Mesendoderm (in vitro differentiated cells): ENCODE measurements at regions not wholly inside any gene's neighbourhood (a gene's known extent, or its start where the extent isn't known, plus 50 kb on each side); places are given as distances from the start of the nearest gene placed in this dataset.

Experiments used
- DNase-seq: peaks from one replicate; pipeline ENCODE4 v3.0.0; 2013
- H2AK5ac ChIP-seq: 2 replicates; pipeline ENCODE4 v1.6.1; 2013; ENCODE audit warnings: low read length, inconsistent platforms
- H2BK120ac ChIP-seq: 2 replicates; pipeline ENCODE4 v1.6.1; 2013; ENCODE audit warnings: low read depth, mild to moderate bottlenecking, low read length, moderate library complexity, mixed read lengths
- H2BK15ac ChIP-seq: replicated peaks from 2 replicates; pipeline ENCODE4 v1.6.1; 2013; ENCODE audit warnings: low read depth, mild to moderate bottlenecking, moderate library complexity
- H2BK5ac ChIP-seq: 2 replicates; pipeline ENCODE4 v1.6.1; 2013; ENCODE audit warnings: low read length, inconsistent platforms
- H3K18ac ChIP-seq: 2 replicates; pipeline ENCODE4 v1.6.1; 2013; ENCODE audit warnings: mild to moderate bottlenecking, low read length, mixed read lengths
- H3K23ac ChIP-seq: one replicate; pipeline ENCODE4 v1.6.1; 2013; ENCODE audit warnings: low read length
- H3K27ac ChIP-seq: 2 replicates; pipeline ENCODE4 v1.5.1; 2013; ENCODE audit warnings: low read depth, mild to moderate bottlenecking, inconsistent platforms, low read length, moderate library complexity
- H3K27me3 ChIP-seq: 2 replicates; pipeline ENCODE4 v1.6.1; 2013; ENCODE audit warnings: low read length, control low read depth, mild to moderate bottlenecking, inconsistent platforms; ENCODE audit not compliant: insufficient read depth, poor library complexity
- H3K36me3 ChIP-seq: 2 replicates; pipeline ENCODE4 v1.6.1; 2013; ENCODE audit warnings: low read length, inconsistent platforms; ENCODE audit not compliant: control insufficient read depth, insufficient read depth
- H3K4ac ChIP-seq: one replicate; pipeline ENCODE4 v1.6.1; 2013; ENCODE audit warnings: low read depth, mild to moderate bottlenecking, low read length, moderate library complexity
- H3K4me1 ChIP-seq: 2 replicates; pipeline ENCODE4 v1.6.1; 2013; ENCODE audit warnings: low read depth, low read length, inconsistent platforms; ENCODE audit not compliant: control insufficient read depth
- H3K4me2 ChIP-seq: 2 replicates; pipeline ENCODE4 v1.6.1; 2013; ENCODE audit warnings: low read length
- H3K4me3 ChIP-seq: 2 replicates; pipeline ENCODE4 v1.5.1; 2013; ENCODE audit warnings: mild to moderate bottlenecking, low read length
- H3K56ac ChIP-seq: one replicate; pipeline ENCODE4 v1.6.1; 2013; ENCODE audit warnings: low read length
- H3K79me1 ChIP-seq: 2 replicates; pipeline ENCODE4 v1.6.1; 2013; ENCODE audit warnings: low read length, inconsistent platforms
- H3K79me2 ChIP-seq: 2 replicates; pipeline ENCODE4 v1.6.1; 2013; ENCODE audit warnings: mild to moderate bottlenecking, low read length; ENCODE audit not compliant: control insufficient read depth, insufficient read depth
- H3K9ac ChIP-seq: 2 replicates; pipeline ENCODE4 v1.6.1; 2013; ENCODE audit warnings: low read length, inconsistent platforms
- H4K5ac ChIP-seq: one replicate; pipeline ENCODE4 v1.6.1; 2013; ENCODE audit warnings: low read length
- H4K8ac ChIP-seq: one replicate; pipeline ENCODE4 v1.6.1; 2013; ENCODE audit warnings: low read depth, mild to moderate bottlenecking, control low read depth, low read length, moderate library complexity
- WGBS: extraction: QIAGEN DNeasy Blood & Tissue Kit; methylation state at CpG from one replicate; pipeline ENCODE4 v1.1.7; 2013; ENCODE audit warnings: low lambda C conversion rate, missing lambda C conversion rate; ENCODE audit not compliant: insufficient coverage; ENCODE audit errors: extremely low coverage; 5-methylcytosine and 5-hydroxymethylcytosine counted together

- WGBS: no CpG with 5 or more reads among the region's 1 CpG
- Histone ChIP-seq H2BK15ac (no peak overlapping the region), H3K27me3 (no peaks in the 10 kb centered on the region), H4K5ac (no peak overlapping the region), H3K4me3 (no peak overlapping the region), H3K79me1 (no peaks in the 10 kb centered on the region), H2AK5ac (no peak overlapping the region), H3K4me1 (no peaks in the 10 kb centered on the region), H3K36me3 (no peaks in the 10 kb centered on the region), H3K56ac (no peak overlapping the region), H3K18ac (no peak overlapping the region), H3K79me2 (no peaks in the 10 kb centered on the region), H3K4me2 (no peak overlapping the region), H3K27ac (no peak overlapping the region), H2BK5ac (no peak overlapping the region), H3K9ac (no peak overlapping the region), H4K8ac (no peak overlapping the region), H2BK120ac (no peak overlapping the region), H3K4ac (no peak overlapping the region), H3K23ac (no peak overlapping the region)
- no peak for DNase-seq
Observed at GRCh38 chr13:88801361-88801760, 1130.2 kb downstream of the SLITRK5 start.

- H3K18ac ChIP-seq: no peak overlapping the region
- H3K27me3 ChIP-seq: no peaks in the 10 kb centered on the region
- H2AK5ac ChIP-seq: no peak overlapping the region
- H4K8ac ChIP-seq: no peak overlapping the region
- H3K4me1 ChIP-seq: no peaks in the 10 kb centered on the region
- H3K79me1 ChIP-seq: no peaks in the 10 kb centered on the region
- no peak overlapping the region for H2BK15ac ChIP-seq
- no peak overlapping the region for H2BK5ac ChIP-seq
- peak; percentile 57 for DNase-seq
- no peak overlapping the region for H3K4ac ChIP-seq
- H3K9ac ChIP-seq: no peak overlapping the region
- H3K4me3 ChIP-seq: no peak overlapping the region
- H3K56ac ChIP-seq: no peak overlapping the region
- no peaks in the 10 kb centered on the region for H3K79me2 ChIP-seq
- no peak overlapping the region for H4K5ac ChIP-seq
- no peak overlapping the region for H3K23ac ChIP-seq
- no peak overlapping the region for H3K27ac ChIP-seq
- H3K36me3 ChIP-seq: no peaks in the 10 kb centered on the region
- no peak overlapping the region for H2BK120ac ChIP-seq
- no CpG with 5 or more reads among the region's 2 CpGs for WGBS
- no peak overlapping the region for H3K4me2 ChIP-seq
Observed at GRCh38 chr13:88802886-88803285, 1131.7 kb downstream of the SLITRK5 start.

- H3K18ac ChIP-seq: no peak overlapping the region
- H3K27ac ChIP-seq: no peak overlapping the region
- DNase-seq: no peak
- no peak overlapping the region for H3K9ac ChIP-seq
- H3K56ac ChIP-seq: no peak overlapping the region
- no peak overlapping the region for H3K4me2 ChIP-seq
- H3K23ac ChIP-seq: no peak overlapping the region
- no CpG with 5 or more reads among the region's 1 CpG for WGBS
- H2BK120ac ChIP-seq: no peak overlapping the region
- H2AK5ac ChIP-seq: no peak overlapping the region
- no peak overlapping the region for H3K4ac ChIP-seq
- H3K79me2 ChIP-seq: no peaks in the 10 kb centered on the region
- no peak overlapping the region for H2BK5ac ChIP-seq
- H4K8ac ChIP-seq: no peak overlapping the region
- H3K4me3 ChIP-seq: no peak overlapping the region
- no peaks in the 10 kb centered on the region for H3K36me3 ChIP-seq
- no peak overlapping the region for H4K5ac ChIP-seq
- H3K27me3 ChIP-seq: no peaks in the 10 kb centered on the region
- H3K4me1 ChIP-seq: no peaks in the 10 kb centered on the region
- H3K79me1 ChIP-seq: no peaks in the 10 kb centered on the region
- H2BK15ac ChIP-seq: no peak overlapping the region
Observed at GRCh38 chr13:88806438-88806837, 1135.3 kb downstream of the SLITRK5 start.

GRCh38 chr13:88817560-88817959 lies 1146.4 kb downstream of the SLITRK5 start:
- Histone ChIP-seq H3K4ac (no peak overlapping the region), H3K79me2 (no peaks in the 10 kb centered on the region), H3K23ac (no peak overlapping the region), H3K27me3 (no peaks in the 10 kb centered on the region), H2BK5ac (no peak overlapping the region), H3K79me1 (no peaks in the 10 kb centered on the region), H3K4me1 (no peaks in the 10 kb centered on the region), H3K9ac (no peak overlapping the region), H2BK120ac (no peak overlapping the region), H3K18ac (no peak overlapping the region), H3K4me3 (no peak overlapping the region), H3K4me2 (no peak overlapping the region), H4K5ac (no peak overlapping the region), H2BK15ac (no peak overlapping the region), H4K8ac (no peak overlapping the region), H3K56ac (no peak overlapping the region), H2AK5ac (no peak overlapping the region), H3K27ac (no peak overlapping the region), H3K36me3 (no peaks in the 10 kb centered on the region)
- DNase-seq: no peak
- no CpG with 5 or more reads among the region's 2 CpGs for WGBS

- H3K79me2 ChIP-seq: no peaks in the 10 kb centered on the region
- H4K8ac ChIP-seq: no peak overlapping the region
- H3K36me3 ChIP-seq: no peaks in the 10 kb centered on the region
- no peak overlapping the region for H3K9ac ChIP-seq
- no peaks in the 10 kb centered on the region for H3K4me1 ChIP-seq
- H3K27ac ChIP-seq: no peak overlapping the region
- no peaks in the 10 kb centered on the region for H3K79me1 ChIP-seq
- no peak overlapping the region for H3K4me3 ChIP-seq
- no peak overlapping the region for H3K4me2 ChIP-seq
- H4K5ac ChIP-seq: no peak overlapping the region
- no peak overlapping the region for H2AK5ac ChIP-seq
- no peaks in the 10 kb centered on the region for H3K27me3 ChIP-seq
- no peak for DNase-seq
- H2BK5ac ChIP-seq: no peak overlapping the region
- H2BK120ac ChIP-seq: no peak overlapping the region
- no peak overlapping the region for H3K18ac ChIP-seq
- H3K56ac ChIP-seq: no peak overlapping the region
- H3K23ac ChIP-seq: no peak overlapping the region
- no peak overlapping the region for H3K4ac ChIP-seq
- no peak overlapping the region for H2BK15ac ChIP-seq
- WGBS: no CpG with 5 or more reads among the region's 2 CpGs
Observed at GRCh38 chr13:88823114-88823513, 1151.9 kb downstream of the SLITRK5 start.

GRCh38 chr13:88824218-88824617 lies 1153.0 kb downstream of the SLITRK5 start:
- H3K4ac ChIP-seq: no peak overlapping the region
- no peaks in the 10 kb centered on the region for H3K79me1 ChIP-seq

More at GRCh38 chr13:88824218-88824617, 1153.0 kb downstream of the SLITRK5 start:
- no peak overlapping the region for H3K4me2 ChIP-seq
- H4K5ac ChIP-seq: no peak overlapping the region
- H3K36me3 ChIP-seq: no peaks in the 10 kb centered on the region
- H3K79me2 ChIP-seq: no peaks in the 10 kb centered on the region
- H2BK120ac ChIP-seq: no peak overlapping the region
- no peak overlapping the region for H3K23ac ChIP-seq
- no peak overlapping the region for H3K4me3 ChIP-seq
- H2BK15ac ChIP-seq: no peak overlapping the region
- H3K9ac ChIP-seq: no peak overlapping the region
- H2BK5ac ChIP-seq: no peak overlapping the region
- H2AK5ac ChIP-seq: no peak overlapping the region
- no peaks in the 10 kb centered on the region for H3K27me3 ChIP-seq
- no peak overlapping the region for H3K18ac ChIP-seq
- no peak overlapping the region for H3K27ac ChIP-seq
- WGBS: no CpG with 5 or more reads among the region's 4 CpGs
- no peak overlapping the region for H3K56ac ChIP-seq
- no peak overlapping the region for H4K8ac ChIP-seq
- no peak for DNase-seq
- H3K4me1 ChIP-seq: no peaks in the 10 kb centered on the region
